GM19468 (cell line): ENCODE measurements at regions not wholly inside any gene's neighbourhood (a gene's known extent, or its start where the extent isn't known, plus 50 kb on each side); places are given as distances from the start of the nearest gene placed in this dataset.

Source experiments
- ATAC-seq: cut with Tn5 transposase; IDR thresholded peaks from one replicate; pipeline ENCODE4 v1.9.1; 2021; ENCODE audit warnings: mild to moderate bottlenecking, moderate library complexity, moderate number of reproducible peaks; ENCODE audit not compliant: unreplicated experiment; ENCODE audit errors: extremely low read depth

DNA sequence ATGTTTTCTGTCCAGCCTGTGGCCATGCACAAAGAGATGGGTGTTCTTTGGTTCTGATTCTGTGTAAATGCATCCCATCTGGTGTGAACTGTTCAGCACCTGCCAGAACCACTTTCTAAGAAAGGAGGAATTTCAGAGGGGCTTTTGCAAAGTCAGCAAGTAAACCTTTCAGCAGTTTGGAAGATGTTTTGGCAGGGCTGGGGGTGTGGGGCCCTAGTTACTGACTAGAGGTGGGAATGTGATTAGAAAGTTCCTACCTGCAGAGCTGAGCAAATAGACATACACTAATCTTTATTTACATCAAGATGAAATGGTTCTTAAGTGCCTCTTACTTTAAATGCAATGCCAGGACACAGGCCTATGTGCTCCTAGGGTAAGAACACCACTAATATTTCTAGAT lies 378.1 kb upstream of the USP24 start:
- no peak for ATAC-seq

DNA sequence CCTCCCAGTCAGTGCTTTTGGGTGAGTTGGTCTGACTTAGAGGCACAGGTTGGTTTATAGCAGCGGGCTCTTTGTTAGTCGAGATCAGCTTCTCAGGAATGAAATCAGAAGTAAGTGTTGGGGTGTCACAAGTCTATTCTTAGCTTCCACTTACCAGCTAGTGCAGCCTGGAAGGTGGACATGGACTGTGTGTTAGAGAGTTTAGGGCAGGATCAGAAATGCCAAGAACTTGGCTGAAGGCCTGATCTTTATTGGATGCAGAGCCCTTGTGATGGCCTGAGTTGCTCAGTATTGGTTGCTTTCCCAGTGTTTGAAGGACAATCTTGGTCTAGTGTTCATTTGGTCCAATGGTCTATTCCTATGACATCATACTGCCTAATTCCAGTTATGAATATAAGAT lies 377.0 kb upstream of the USP24 start:
- no peak for ATAC-seq

DNA sequence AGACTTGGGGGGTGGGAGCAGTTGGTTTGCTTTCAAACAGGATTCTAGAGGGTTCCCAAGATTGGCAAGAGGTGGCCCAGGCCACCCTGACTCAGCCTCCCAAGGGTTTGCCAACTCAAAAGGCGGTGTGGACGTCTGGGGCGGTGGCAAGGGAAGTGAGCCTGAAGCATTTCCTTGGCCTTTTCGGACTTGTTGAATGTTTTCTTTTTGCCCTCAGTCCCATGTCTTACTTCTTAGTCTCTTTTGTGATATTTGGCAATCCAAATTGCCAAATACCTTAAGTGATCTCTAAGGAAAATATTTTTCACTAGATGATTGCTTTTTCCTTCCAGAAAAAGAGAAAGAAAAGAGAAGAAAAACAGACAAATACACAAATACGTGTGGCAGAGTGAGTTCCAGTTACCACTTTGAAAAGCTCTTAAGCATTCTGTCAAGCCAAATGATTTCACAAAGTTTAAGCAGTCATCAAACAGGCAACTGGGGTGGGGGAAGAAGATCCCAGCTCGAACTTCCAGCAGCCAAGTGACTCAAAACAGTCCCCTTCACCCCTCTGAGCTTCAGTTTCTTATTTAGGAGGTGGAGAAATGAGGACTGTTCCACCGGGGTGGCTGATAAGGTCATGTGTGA lies 374.6 kb upstream of the USP24 start:
- no peak for ATAC-seq

DNA sequence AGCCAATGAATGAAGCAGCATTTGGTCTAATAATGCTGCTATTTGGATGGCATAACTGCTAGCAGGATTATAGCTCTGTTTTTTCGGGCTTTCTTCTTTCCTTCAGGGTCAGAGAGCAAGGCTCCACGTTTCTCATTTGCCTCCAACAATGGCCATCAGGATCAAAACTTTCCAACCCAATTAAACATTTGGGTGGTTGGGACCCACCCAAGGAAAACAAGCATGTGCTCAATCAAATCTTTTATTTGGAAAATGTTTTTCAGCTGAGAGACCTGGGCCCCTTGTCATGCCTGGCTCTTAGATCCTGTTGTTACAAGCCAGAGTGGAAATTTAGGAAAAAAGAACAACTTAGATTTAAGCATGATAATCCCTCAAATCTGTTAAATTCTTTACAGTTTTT lies 373.1 kb upstream of the USP24 start:
- no peak for ATAC-seq

DNA sequence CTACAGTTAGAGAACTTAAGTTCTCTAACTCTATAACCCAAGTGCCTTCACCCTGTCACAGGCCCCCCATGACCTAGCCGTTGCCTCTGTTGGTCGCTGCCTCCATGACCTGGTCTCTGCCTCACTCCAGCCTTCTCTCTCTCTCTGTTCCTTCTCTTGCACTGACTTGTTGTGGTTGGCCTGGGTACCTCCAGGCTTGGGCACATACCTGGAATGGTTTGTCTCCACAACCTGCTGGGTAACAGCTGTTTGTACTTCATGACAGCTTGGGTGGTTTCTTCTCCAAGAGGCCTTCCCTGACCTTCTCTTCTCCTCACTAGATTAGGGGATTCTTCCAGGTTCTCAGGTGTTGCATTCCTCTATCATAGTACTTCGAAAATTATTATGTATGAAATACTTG lies 371.6 kb upstream of the USP24 start:
- ATAC-seq: no peak

DNA sequence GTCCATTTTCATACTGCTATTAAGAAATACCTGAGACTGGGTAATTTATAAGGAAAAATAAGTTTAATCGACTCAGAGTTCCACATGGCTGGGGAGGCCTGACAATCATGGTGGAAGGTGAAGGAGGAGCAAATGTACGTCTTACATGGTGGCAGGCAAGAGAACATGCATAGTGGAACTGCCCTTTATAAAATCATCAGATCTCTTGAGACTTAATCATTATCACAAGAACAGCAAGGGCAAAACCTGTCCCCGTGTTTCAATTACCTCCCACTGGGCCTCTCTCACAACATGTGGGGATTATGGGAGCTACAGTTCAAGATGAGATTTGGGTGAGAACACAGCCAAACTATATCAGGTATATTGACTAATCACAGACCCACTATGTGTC lies 370.2 kb upstream of the USP24 start:
- no peak for ATAC-seq

DNA sequence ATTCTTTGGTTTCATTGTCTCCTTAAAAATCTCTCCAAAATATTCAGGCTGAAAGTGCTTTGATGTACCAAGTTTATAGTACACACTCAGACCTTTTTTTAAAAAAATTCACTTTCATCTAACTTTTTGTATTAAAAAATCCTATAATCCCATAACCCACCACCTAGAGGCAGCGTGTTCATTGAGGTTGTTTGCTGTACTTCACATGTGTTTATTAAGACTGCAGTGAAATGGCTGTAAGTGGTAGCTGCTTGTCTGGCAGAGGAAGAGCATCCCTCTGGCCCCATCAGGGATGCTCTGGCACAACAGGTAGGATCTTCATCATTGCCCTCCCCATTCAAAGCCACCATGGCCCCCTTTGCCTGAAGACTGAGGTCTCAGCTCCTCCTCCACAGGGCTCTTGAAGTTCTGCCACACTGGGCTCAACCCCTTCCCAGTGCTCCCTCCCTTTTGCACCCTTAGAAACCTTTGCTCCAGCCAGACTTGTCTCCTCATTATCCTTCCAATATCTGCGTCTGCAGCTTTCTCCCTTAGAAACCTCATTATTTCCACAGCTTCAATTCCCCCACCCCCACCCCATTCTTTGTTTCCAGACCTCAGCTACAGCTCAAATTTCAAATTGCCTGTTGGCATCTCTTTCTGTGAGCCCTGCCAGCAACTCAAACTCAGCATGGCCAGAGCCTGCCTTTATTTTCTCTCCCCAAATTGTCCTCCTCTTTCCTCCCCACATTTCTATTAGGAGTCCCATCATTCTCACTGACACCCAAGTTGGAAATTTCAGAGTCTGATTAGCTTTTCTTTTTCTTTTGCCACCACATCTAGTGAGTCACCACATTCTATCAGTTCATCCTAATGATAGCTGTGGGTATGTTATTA lies 369.6 kb upstream of the USP24 start:
- ATAC-seq: no peak

DNA sequence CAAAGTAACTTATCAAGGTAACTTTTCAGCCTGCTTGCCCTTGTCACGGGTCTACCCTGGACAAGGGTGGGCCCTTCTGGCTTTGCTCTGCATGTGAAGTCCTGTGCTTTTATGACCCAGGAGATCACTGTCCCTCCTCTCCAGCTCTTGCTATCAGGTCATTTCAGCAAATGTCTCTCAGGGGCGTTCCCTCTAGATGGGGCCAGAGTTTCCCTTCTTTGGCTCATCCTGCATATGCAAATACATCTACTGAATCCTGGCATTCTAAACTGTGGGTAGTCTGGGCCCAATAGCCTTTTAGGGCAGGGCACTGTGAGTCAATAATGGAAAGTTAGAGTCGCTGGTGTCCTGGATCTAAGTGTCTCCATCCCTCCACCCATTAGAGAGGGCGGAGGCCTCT lies 366.9 kb upstream of the USP24 start:
- no peak for ATAC-seq

DNA sequence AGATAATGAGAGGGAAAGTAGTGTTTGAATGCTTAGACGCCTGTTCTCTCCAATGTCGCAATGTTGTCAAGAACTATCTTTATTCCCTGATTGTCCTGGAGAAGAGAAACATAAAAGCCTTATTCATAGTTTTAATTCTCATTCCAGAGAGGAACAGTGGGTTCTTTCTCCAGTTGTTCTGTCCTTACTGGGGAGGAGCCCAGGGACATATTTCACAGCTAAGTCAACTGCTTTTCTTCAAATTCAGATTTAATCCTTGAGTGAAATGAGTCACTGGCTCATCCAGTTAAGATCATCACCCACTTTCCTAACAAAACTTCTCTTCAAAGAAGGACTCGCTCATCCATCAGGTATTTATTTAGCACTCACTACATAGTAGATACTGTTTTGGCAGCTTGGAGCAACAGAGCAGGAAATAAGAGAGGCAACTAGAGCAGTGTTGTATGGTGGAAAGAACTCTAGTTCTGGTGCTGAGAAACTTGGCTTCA lies 365.7 kb upstream of the USP24 start:
- ATAC-seq: no peak

DNA sequence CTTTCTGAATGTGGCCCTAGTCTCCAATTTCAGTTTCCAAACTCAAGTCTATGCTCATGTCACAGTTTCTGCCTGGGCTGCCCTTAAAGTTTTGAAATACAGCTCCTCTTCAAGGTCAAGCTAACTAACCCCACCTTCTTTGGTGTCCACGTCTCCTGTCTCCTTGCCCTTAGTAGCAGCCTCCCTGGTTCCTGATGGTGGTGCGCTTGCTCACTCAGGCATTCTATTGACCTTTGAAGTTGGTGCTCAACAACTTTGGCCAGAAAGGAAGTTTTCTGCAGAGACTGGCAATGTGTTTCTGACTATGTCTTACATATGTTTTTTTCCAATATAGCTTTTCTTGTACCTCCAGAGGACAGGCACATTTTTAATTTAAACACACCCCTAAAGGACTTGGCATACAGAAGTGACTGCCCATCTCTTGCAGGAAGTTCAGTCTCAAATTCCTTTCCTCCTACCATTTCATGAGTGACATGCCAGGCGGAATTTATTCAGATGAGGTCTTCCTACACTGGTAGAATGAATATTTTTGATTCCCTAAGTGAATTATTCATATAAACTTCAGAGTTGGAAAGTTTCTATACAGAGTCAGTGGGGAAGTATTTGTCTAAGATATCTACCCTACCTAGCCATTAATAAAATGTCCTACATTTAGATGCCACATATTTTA lies 364.3 kb upstream of the USP24 start:
- no peak for ATAC-seq

DNA sequence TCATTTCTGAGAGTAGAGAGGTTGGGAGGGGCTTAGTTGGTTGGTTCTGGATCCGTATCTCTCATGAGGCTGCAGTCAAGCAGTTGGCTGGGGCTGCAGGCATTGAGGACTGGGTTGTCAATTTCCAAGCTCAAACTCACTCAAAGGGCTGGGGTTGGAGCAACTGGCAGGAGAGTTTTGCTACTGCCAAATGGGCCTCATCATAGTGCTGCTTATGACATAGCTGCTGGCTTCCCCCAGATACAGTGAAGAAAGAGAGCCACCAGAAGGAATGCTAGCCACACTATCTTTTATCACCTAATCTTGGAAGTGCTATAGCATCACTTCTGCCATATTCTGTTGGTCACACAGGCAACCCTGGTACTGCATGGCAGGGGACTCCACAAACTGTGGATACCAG lies 363.5 kb upstream of the USP24 start:
- no peak for ATAC-seq

DNA sequence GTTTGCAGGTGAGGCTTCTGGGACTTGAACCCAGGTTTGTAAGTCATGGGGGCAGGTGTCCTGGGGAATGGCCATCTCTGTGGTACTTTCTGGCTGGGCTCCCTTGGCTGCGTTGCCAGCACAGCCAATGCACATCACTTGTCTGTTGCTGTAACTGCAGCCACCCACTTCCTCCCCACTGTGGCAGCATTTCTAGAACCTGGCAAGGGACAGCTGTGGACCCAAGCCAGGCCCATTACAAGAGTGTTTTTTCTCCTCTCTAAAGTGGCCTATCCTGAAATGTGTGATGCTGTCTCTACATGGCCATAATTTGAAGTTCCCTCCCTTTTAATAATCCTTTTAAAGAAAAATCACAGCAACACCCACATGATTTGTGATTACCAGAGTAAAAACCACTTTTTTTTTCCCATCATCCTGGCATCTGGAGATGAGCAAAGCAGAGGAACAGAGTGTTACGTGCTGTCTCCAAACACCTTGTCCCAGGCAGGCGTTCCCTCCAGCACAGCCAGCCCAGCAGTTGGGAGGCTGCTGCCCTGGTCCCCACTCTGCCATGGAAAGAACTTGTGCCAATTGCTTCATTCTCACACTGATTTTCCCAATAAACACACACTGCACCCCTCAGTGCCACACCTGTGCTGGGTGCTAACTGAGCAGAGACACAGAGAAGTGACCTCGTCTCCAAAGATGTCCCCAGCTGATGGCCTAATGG lies 360.6 kb upstream of the USP24 start:
- ATAC-seq: no peak

DNA sequence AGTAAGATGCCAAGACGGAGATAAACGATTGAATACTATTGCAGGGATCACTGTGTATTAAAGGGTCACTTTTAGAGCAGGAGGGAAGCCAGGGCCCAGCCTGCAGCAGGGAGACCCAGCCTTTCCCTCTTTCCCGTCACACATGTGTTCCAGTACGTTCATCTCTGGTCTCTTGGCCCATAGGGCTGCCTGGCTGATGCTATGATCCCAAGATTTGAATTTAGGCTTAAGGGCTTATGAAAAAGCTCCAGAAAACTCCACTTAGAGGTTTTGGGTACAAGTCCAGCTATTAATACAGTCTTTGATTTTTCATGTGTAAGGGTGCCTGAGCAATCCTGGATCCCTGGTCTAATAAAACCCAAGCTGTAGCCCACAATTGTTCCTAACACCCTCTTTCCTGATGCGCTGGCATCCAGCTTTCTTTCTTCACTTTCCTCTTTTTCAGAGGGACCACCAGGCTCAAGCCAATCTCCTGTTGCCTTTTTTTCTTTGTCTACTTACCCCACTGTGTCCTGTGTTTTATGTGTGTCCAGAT lies 359.6 kb upstream of the USP24 start:
- no peak for ATAC-seq

DNA sequence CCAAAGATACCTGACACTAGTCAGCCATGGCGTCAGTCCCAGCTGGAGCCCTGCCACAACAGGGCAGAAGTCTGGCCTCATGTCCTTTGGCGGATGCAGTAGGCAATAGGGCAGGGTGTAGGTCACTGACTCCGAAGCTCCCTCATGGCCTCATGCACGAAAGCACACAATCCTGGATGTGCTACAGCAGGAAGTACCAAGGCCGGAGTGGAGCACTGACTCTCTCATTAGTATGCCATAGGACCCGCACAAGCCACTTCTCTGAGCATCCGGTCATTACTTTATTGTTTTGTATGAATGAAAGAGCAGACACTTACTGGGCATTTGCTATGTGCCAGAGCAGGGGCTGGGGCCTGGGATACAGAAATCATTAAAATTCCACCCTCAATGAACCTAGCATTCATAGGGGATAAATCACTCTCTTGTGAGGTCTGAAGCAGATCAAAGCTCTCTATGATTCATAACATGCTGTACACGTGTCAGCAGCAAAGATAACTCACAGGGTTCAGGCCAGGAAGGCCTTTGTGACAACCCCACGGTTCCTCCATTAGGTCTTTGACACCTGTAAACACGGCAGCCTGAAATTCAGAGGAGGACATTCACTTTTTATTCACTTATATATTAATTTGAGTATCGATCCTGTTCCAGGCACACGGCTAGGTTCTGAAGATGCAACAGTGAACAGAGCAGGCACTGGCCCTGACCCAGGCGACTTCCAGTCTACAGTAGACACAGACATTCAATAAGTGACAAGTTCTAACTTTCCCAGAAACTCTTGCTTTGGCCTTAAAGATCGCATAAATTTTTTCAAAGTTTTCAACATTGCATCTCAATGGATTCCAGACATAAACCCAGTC lies 357.9 kb upstream of the USP24 start:
- no peak for ATAC-seq

DNA sequence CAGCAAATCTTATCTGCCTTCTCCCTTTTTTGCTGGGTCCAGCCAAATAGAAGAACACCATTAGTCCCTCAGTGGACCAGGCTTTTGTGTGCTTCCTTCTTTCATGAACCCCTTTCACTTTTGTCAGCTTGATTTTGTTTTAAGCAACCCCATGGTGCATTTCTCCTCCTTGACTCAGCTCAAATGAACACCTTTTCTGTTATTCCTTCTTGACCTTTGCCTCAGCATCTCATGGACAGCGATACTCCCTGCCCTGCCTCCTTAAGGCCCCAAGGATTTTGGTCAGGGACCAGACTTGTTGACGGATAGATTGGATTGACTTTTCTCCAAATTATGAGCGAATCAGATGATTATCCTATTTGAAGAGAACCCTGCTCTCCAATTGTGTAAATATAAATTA lies 356.6 kb upstream of the USP24 start:
- no peak for ATAC-seq

DNA sequence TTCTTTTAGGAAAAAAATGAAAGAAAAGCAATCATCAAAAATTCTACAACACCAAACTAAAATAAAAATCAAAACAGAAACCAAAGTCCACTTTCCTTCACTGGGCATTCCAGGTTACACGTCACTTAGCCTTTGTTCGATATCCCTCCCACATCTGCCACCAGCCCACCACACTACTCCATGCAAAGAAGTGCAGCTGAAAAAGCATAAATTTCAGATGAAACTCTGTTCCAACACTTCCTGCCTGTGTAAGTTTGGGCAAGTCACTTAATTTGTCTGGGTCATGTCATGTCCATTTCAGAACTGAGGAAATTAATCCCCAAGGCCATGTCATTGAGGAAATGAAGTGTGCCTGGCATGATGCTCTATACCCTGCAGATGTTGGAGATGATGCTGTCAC lies 354.3 kb upstream of the USP24 start:
- ATAC-seq: no peak

DNA sequence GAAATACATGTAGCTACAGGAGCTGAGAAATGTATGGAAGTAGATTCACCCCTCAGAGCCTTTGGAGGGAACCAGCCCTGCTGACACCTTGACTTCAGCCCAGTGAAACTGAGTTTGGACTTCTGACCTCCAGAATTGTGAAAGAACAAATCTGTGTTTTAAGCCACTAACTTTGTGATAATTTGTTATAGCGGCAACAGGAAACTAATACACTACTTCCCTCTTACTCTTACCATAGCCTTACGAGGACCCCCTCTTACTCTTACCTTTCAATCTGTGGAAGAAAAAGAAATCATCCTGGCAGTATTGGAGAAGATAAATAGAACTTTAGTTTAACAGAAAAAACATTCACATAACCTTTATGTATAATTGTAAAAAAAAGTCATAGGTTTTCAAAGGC lies 353.6 kb upstream of the USP24 start:
- ATAC-seq: no peak

DNA sequence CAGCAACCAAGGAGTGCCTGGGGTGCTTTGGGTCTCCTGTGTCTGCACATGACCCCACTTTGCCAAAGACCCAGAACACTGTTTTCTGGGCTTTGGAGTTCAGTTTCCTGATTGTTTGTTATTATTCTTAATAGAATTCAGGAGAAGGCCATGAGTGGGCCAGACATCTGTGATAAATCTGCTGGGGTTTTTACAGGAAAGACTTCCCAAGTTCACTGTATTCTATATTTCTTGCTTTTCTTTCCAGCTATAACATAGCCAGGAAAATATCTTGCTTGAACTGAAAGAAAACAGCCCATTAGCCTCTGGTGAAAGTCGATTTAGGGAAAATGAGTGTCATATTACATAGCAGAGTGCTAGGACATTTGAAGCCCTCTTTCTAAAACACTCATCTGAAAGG lies 345.1 kb upstream of the USP24 start:
- no peak for ATAC-seq

DNA sequence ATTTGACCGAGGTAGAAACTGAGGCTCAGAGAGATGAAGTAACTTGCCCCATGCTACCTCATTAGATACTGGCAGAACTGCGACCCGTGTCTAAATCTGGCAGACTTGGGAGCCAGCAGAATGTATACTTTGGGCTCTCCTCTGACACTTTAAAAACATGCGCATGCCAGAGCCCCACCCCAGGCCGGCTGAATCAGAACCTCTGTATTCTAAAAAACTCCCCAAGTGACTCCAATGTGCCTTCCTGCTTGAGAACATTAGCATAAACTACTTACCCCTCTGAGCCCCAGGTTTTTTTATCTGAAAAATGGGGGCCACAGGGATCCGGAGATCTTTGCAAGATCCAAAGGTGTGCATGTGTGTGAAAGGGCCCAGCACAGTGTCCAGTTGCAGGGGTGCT lies 344.7 kb upstream of the USP24 start:
- ATAC-seq: no peak
